Right lobe of liver (tissue), 6 donors: ENCODE measurements at regions not wholly inside any gene's neighbourhood (a gene's known extent, or its start where the extent isn't known, plus 50 kb on each side); places are given as distances from the start of the nearest gene placed in this dataset.

Source experiments
- ATAC-seq, 4 donors: fragments of 200-7000 bp; cut with Tn5 transposase; one replicate each; pipeline ENCODE4 v1.9.1; 2020; ENCODE audit warnings: mild to moderate bottlenecking in 4 of 4, moderate library complexity in 4 of 4
- DNase-seq, 3 donors: peaks; one replicate each; pipeline ENCODE4 v3.0.0-alpha.2; 2020
- H3K27ac ChIP-seq, 3 donors: fragments of 200-600 bp; one replicate each; pipeline ENCODE4 v1.8.0; 2022
- H3K27me3 ChIP-seq, 2 donors: fragments of 200-600 bp; one replicate each; pipeline ENCODE4 v1.8.0; 2022
- H3K36me3 ChIP-seq, 4 donors: fragments of 200-600 bp; sonication (generic) in 1 of 4; one replicate each; pipeline versions ENCODE4 v1.5.1 to v1.8.0; 2017 to 2022; ENCODE audit warnings: control low read depth in 1 of 4
- H3K4me1 ChIP-seq, 4 donors: fragments of 200-600 bp; sonication (generic) in 1 of 4; one replicate each; pipeline versions ENCODE4 v1.5.1 to v1.8.0; 2017 to 2022; ENCODE audit warnings: control low read depth in 1 of 4
- H3K4me3 ChIP-seq, 3 donors: fragments of 200-600 bp; one replicate each; pipeline ENCODE4 v1.8.0; 2022
- H3K9me3 ChIP-seq, 4 donors: fragments of 200-600 bp; sonication (generic) in 1 of 4; one replicate each; pipeline versions ENCODE4 v1.5.1 to v1.8.0; 2017 to 2022; ENCODE audit warnings: control low read depth in 1 of 4
- CTCF ChIP-seq, 4 donors: fragments of 200-600 bp in 3 of 4; fragments of 450-650 bp in 1 of 4; IDR thresholded peaks; one replicate each; pipeline versions ENCODE4 v1.5.1 to v1.8.0; 2016 to 2022; ENCODE audit warnings: antibody characterized with exemption in 4 of 4, mild to moderate bottlenecking in 2 of 4
- POLR2A ChIP-seq: fragments of 450-650 bp; IDR thresholded peaks from one replicate; pipeline ENCODE4 v1.6.1; 2017; ENCODE audit warnings: antibody characterized with exemption, mild to moderate bottlenecking
- WGBS: methylation state at CpG from one replicate; pipeline ENCODE4 v1.1.6; 2018; ENCODE audit warnings: low coverage, low lambda C conversion rate; ENCODE audit not compliant: insufficient coverage; ENCODE audit errors: missing lambda C conversion rate; 5-methylcytosine and 5-hydroxymethylcytosine counted together
- intact Hi-C, 2 donors: fragments of 100-400 bp; cut with DNase I; formaldehyde crosslinking; loops; one replicate each; pipeline versions ENCODE4 v1.11.2 to v1.14.1; 2022
- donor health status: DM: no; HTN: yes; CAD: no.
- donor health status: DM: no; HTN: no; CAD: no.
- donor health status: DM: no; HTN: no; CAD: no.
- donor health status: DM: no; HTN: yes; CAD: no.
- donor health status: DM: no; HTN: yes; CAD: no.

DNA sequence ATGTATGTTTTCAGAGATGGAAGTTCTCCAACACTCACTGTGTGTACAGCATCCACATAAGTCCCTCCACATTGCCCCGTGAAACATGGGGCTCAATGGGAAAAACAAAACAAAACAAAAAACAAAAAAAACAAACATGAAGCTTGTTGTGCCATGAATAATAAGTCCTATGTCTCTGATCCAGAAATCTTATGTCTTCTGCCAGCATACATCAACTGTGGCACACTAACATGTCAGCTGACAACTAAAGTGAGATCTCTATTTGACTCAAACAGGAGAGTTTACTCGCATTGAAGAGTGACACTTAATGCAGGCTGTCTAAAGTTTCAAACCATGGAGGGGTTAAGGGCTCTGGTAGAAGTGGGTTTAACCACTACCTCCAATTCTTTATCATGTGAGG lies 180.2 kb upstream of the ROBO1 start:
- Histone ChIP-seq H3K27ac (no peak overlapping the region), H3K9me3 (no peaks in the 10 kb centered on the region), H3K27me3 (no peaks in the 10 kb centered on the region), H3K36me3 (no peaks in the 10 kb centered on the region), H3K4me3 (no peak overlapping the region), H3K4me1 (no peaks in the 10 kb centered on the region)
- no peak for DNase-seq
- intact Hi-C loops: no loop called here
- ATAC-seq: no peak
- TF ChIP-seq CTCF (IDR thresholded peaks at IDR 0.05) (no peak), POLR2A (no peak)
- 58% methylated on average over 2 of the region's 2 CpGs for WGBS

GRCh38 chr3:79947469-79947868 lies 179.7 kb upstream of the ROBO1 start:
- no peak overlapping the region for H3K27ac ChIP-seq
- no peak for ATAC-seq
- intact Hi-C loops: no loop called here
- no peak for DNase-seq
- H3K27me3 ChIP-seq: no peaks in the 10 kb centered on the region
- no peaks in the 10 kb centered on the region for H3K4me1 ChIP-seq
- H3K4me3 ChIP-seq: no peak overlapping the region
- no peaks in the 10 kb centered on the region for H3K9me3 ChIP-seq
- TF ChIP-seq CTCF (IDR thresholded peaks at IDR 0.05): no peak
- TF ChIP-seq POLR2A: no peak
- whole genome bisulfite sequencing: 71% methylated on average over 1 of the region's 1 CpG
- H3K36me3 ChIP-seq: no peaks in the 10 kb centered on the region

DNA sequence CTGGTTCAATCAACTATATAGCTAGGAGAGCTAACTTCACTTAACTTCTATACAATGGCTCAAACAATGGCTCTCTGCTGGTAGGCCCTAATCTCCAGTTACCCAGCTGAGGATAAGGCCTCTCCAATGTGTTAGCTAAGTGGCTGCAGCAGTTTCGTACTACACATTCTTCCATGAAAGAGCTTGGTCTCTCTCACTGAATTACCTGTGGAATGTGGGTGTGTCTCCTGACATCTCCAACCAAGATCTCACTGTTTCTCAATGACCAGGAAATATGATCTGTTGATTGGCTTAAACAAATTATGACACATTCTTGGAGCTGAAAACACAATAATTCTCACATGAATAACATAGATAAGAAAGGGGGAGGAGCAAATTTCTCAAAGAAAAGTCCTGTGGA lies 169.8 kb upstream of the ROBO1 start:
- Histone ChIP-seq H3K4me1 (no peaks in the 10 kb centered on the region), H3K27ac (no peak overlapping the region), H3K4me3 (no peak overlapping the region), H3K36me3 (no peaks in the 10 kb centered on the region), H3K27me3 (no peaks in the 10 kb centered on the region), H3K9me3 (no peaks in the 10 kb centered on the region)
- ATAC-seq (no peak), DNase-seq (no peak)
- intact Hi-C loops: no loop called here
- TF ChIP-seq POLR2A: no peak
- no peak for TF ChIP-seq CTCF (IDR thresholded peaks at IDR 0.05)
- WGBS: 29% methylated on average over 1 of the region's 1 CpG

- Histone ChIP-seq H3K36me3 (no peaks in the 10 kb centered on the region), H3K27me3 (no peaks in the 10 kb centered on the region), H3K9me3 (no peaks in the 10 kb centered on the region), H3K27ac (no peak overlapping the region), H3K4me3 (no peak overlapping the region), H3K4me1 (no peaks in the 10 kb centered on the region)
- TF ChIP-seq POLR2A (no peak), CTCF (IDR thresholded peaks at IDR 0.05) (no peak)
- DNase-seq (no peak), ATAC-seq (no peak)
- intact Hi-C loops: no loop called here
- WGBS: 78% methylated on average over 2 of the region's 8 CpGs
Measured at GRCh38 chr3:79930196-79930595, 162.4 kb upstream of the ROBO1 start.

- TF ChIP-seq POLR2A (no peak), CTCF (IDR thresholded peaks at IDR 0.05) (no peak)
- peak in 1 of 4 donors; percentile 31 for ATAC-seq
- no peak overlapping the region for H3K27ac ChIP-seq
- intact Hi-C loops: no loop called here
- WGBS: 47% methylated on average over 3 of the region's 4 CpGs
- no peak for DNase-seq
- no peaks in the 10 kb centered on the region for H3K4me1 ChIP-seq
- H3K27me3 ChIP-seq: no peaks in the 10 kb centered on the region
- no peak overlapping the region for H3K4me3 ChIP-seq
- H3K36me3 ChIP-seq: no peaks in the 10 kb centered on the region
- no peaks in the 10 kb centered on the region for H3K9me3 ChIP-seq
Measured at GRCh38 chr3:79928687-79929408, 161.1 kb upstream of the ROBO1 start.
